PC-3 (cell line): ENCODE measurements at regions not wholly inside any gene's neighbourhood (a gene's known extent, or its start where the extent isn't known, plus 50 kb on each side); places are given as distances from the start of the nearest gene placed in this dataset.

Experiments used
- ATAC-seq: fragments of 200-7000 bp; cut with Tn5 transposase; 2 replicates; pipeline ENCODE4 v1.9.1; 2020; ENCODE audit warnings: mild to moderate bottlenecking, moderate library complexity
- BruUV-seq: library from RNA; stranded (reverse); fragments of 400-500 nt; replicated peaks from 2 replicates; lab custom pipeline; 2021; lab: Mats Ljungman, UMichigan
- CTCF ChIA-PET: fragments of 300-600 bp; sonication (Branson Sonifier 250); formaldehyde crosslinking; loops from one replicate; lab custom pipeline; 2022; ENCODE audit warnings: antibody characterized with exemption; lab: Charles Lee
- POLR2A ChIA-PET: fragments of 300-600 bp; sonication (Branson Sonifier 250); formaldehyde crosslinking; loops from one replicate; lab custom pipeline; 2022; ENCODE audit warnings: antibody characterized with exemption; ENCODE audit not compliant: unreplicated experiment; lab: Charles Lee
- DNase-seq: peaks from one replicate; pipeline ENCODE4 v3.0.0-alpha.2; 2015
- H2AFZ ChIP-seq: fragments of 300-600 bp; sonication (generic); 2 replicates; pipeline ENCODE4 v1.6.0; 2016; ENCODE audit warnings: antibody characterized with exemption, low read length
- H3F3A ChIP-seq: fragments of 300-600 bp; sonication (generic); one replicate; pipeline ENCODE4 v1.6.0; 2017; ENCODE audit warnings: antibody characterized with exemption, low read length, control low read depth, mild to moderate bottlenecking; ENCODE audit not compliant: unreplicated experiment
- H3K27ac ChIP-seq: fragments of 300-600 bp; sonication (generic); 2 replicates; pipeline ENCODE4 v1.5.1; 2016; ENCODE audit warnings: mild to moderate bottlenecking, low read length
- H3K27me3 ChIP-seq: fragments of 300-600 bp; sonication (generic); 2 replicates; pipeline ENCODE4 v1.6.1; 2016; ENCODE audit warnings: low read length, mixed read lengths
- H3K36me3 ChIP-seq: fragments of 300-600 bp; sonication (generic); 2 replicates; pipeline ENCODE4 v1.6.1; 2016; ENCODE audit warnings: low read depth, mixed run types, low read length, mixed read lengths
- H3K4me1 ChIP-seq: fragments of 300-600 bp; sonication (generic); 2 replicates; pipeline ENCODE4 v1.5.1; 2016; ENCODE audit warnings: low read length; ENCODE audit not compliant: insufficient read depth
- H3K4me2 ChIP-seq: fragments of 300-600 bp; sonication (generic); 2 replicates; pipeline ENCODE4 v1.6.0; 2016; ENCODE audit warnings: low read length
- H3K4me3 ChIP-seq: fragments of 300-600 bp; sonication (generic); 2 replicates; pipeline ENCODE4 v1.5.1; 2016; ENCODE audit warnings: mild to moderate bottlenecking, low read length, mixed read lengths
- H3K79me2 ChIP-seq: fragments of 300-600 bp; sonication (generic); 2 replicates; pipeline ENCODE4 v1.6.1; 2017; ENCODE audit warnings: low read length, mixed read lengths
- H3K9ac ChIP-seq: fragments of 300-600 bp; sonication (generic); 2 replicates; pipeline ENCODE4 v1.6.0; 2016; ENCODE audit warnings: mild to moderate bottlenecking, low read length
- H3K9me2 ChIP-seq: fragments of 300-600 bp; sonication (generic); replicated peaks from 2 replicates; pipeline ENCODE4 v1.6.1; 2016; ENCODE audit warnings: mixed run types, low read length, mixed read lengths
- H3K9me3 ChIP-seq: fragments of 300-600 bp; sonication (generic); 2 replicates; pipeline ENCODE4 v1.6.1; 2016; ENCODE audit warnings: low read length, mixed read lengths
- H4K20me1 ChIP-seq: fragments of 300-600 bp; sonication (generic); 2 replicates; pipeline ENCODE4 v1.6.1; 2016; ENCODE audit warnings: low read length, mixed read lengths
- CTCF ChIP-seq: fragments of 300-600 bp; sonication (generic); conservative IDR thresholded peaks from 2 replicates; pipeline ENCODE4 v1.5.1; 2017; ENCODE audit warnings: antibody characterized with exemption, low read depth, mild to moderate bottlenecking, low read length
- EZH2 ChIP-seq: fragments of 300-600 bp; sonication (generic); IDR thresholded peaks from one replicate; pipeline ENCODE4 v1.6.1; 2017; ENCODE audit warnings: antibody characterized with exemption, mild to moderate bottlenecking, low read length; ENCODE audit not compliant: unreplicated experiment
- EZH2phosphoT487 ChIP-seq: fragments of 300-600 bp; sonication (generic); IDR thresholded peaks from 2 replicates; pipeline ENCODE4 v1.6.1; 2018; ENCODE audit warnings: mild to moderate bottlenecking, antibody characterized with exemption, low read length, borderline replicate concordance
- intact Hi-C: fragments of 100-400 bp; cut with micrococcal nuclease; formaldehyde crosslinking; loops from 2 replicates; pipeline ENCODE4 v1.9.0; 2023

DNA sequence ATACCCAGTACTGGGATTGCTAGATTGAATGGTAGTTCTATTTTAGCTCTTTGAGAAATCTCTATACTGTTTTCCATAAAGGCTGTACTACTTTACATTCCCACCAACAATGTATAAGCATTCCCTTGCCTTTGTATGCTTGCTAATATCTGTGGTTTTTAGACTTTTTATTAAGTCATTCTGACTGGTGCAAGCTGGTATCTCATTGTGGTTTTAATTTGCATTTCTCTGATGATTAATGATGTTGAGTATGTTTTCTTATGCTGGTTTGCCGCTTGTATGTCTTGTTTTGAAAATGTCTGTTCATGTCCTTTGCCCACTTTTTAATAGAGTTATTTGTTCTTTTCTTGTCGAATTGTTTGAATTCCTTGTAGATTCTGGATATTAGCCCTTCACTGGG, 512.7 kb upstream of the PAPPA start:
- Histone ChIP-seq H3K9me2 (no peaks in the 10 kb centered on the region), H3K36me3 (no peaks in the 10 kb centered on the region), H3F3A (no peaks in the 10 kb centered on the region), H3K4me2 (peak overlapping the region; percentile 47), H2AFZ (no peak overlapping the region), H3K27ac (peak overlapping the region; percentile 41), H3K4me3 (no peak overlapping the region), H3K27me3 (no peaks in the 10 kb centered on the region), H3K4me1 (peaks cover 24% of the 10 kb centered on the region), H3K9ac (no peak overlapping the region), H3K79me2 (no peaks in the 10 kb centered on the region), H3K9me3 (no peaks in the 10 kb centered on the region), H4K20me1 (no peaks in the 10 kb centered on the region)
- ATAC-seq = peak; percentile 78
- DNase-seq = peak; percentile 67
- intact Hi-C loops = no loop called here
- ChIA-PET CTCF (no interaction called here), POLR2A (interaction anchor here (0.7 kb wide), 1 partner anchor 513 kb away, joined by 7 read pairs; no protein-coding TSS in a partner anchor)
- TF ChIP-seq EZH2phosphoT487 (no peak), EZH2 (no peak), CTCF (no peak)
- no TSS peak for BruUV-seq

GRCh38 chr9:115642285-115642684, 511.3 kb upstream of the PAPPA start:
- BruUV-seq = no TSS peak
- ChIA-PET POLR2A (no interaction called here), CTCF (no interaction called here)
- Histone ChIP-seq H3K9ac (no peak overlapping the region), H3K4me2 (no peak overlapping the region), H3K4me1 (peaks cover 15% of the 10 kb centered on the region), H3K9me3 (no peaks in the 10 kb centered on the region), H3K9me2 (no peaks in the 10 kb centered on the region), H3F3A (no peaks in the 10 kb centered on the region), H3K79me2 (no peaks in the 10 kb centered on the region), H3K4me3 (no peak overlapping the region), H3K27me3 (no peaks in the 10 kb centered on the region), H3K27ac (no peak overlapping the region), H3K36me3 (no peaks in the 10 kb centered on the region), H4K20me1 (no peaks in the 10 kb centered on the region), H2AFZ (no peak overlapping the region)
- TF ChIP-seq EZH2phosphoT487 (no peak), EZH2 (no peak), CTCF (no peak)
- ATAC-seq = no peak
- DNase-seq = no peak
- intact Hi-C loops = no loop called here

DNA sequence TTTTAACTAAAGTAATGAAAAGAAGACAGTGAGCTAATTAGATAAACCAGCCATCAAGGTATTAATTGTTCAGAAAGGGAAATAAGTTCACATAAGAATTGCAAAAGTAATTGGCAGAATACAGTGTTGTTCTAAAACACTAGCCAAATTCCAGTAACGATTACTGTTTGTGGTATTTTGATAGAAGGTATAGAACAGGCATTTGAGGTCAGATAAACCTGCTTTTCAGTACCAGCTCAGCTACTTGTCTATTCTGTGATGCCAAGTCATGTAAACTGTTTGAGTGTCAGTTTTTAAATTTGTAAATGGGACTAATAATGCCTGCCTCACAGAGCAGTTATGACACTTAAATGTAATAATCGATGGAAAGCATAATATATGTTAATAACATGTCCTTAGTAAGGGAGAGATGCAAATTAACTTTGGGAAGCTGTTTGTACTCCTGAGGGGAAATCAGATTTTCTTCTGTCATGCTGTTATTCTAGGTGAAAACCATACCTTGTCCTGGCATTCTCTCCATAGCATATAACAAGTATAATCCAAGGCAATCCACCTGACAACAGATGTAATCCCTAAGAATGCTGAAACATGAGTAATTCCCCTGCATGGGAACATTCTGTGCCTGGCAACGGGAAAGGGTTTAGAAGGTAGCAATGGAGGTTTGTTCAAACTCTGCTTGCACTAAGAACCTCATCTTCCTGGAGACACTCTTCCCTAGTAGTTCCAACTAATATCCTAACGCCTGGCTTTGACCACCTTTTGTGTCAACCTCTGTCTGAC, 509.5 kb upstream of the PAPPA start:
- DNase-seq (no peak), ATAC-seq (no peak)
- Histone ChIP-seq H3K9me3 (no peaks in the 10 kb centered on the region), H3K9ac (no peak overlapping the region), H3K36me3 (no peaks in the 10 kb centered on the region), H3K4me1 (peaks cover 15% of the 10 kb centered on the region), H3K9me2 (no peaks in the 10 kb centered on the region), H3K4me2 (no peak overlapping the region), H4K20me1 (no peaks in the 10 kb centered on the region), H3K4me3 (no peak overlapping the region), H2AFZ (no peak overlapping the region), H3K79me2 (no peaks in the 10 kb centered on the region), H3K27ac (no peak overlapping the region), H3K27me3 (no peaks in the 10 kb centered on the region), H3F3A (no peaks in the 10 kb centered on the region)
- POLR2A ChIA-PET = no interaction called here
- CTCF ChIA-PET = no interaction called here
- TF ChIP-seq EZH2phosphoT487 = no peak
- TF ChIP-seq CTCF = no peak
- no peak for TF ChIP-seq EZH2
- BruUV-seq = no TSS peak
- intact Hi-C loops = no loop called here
